HepG2 (cell line): ENCODE measurements at regions not wholly inside any gene's neighbourhood (a gene's known extent, or its start where the extent isn't known, plus 50 kb on each side); places are given as distances from the start of the nearest gene placed in this dataset.

Experiments used
- GABPA ChIP-seq, 2 experiments: IDR thresholded peaks; 2 replicates each; pipeline ENCODE4 v1.6.1; 2011 to 2016; ENCODE audit warnings: low read depth in 2 of 2, low read length in 1 of 2, missing biosample characterization in 1 of 2, missing genetic modification characterization in 1 of 2
- MED13 ChIP-seq: sonication (generic); formaldehyde crosslinking; IDR thresholded peaks from 2 replicates; pipeline ENCODE4 v1.5.0; 2020; ENCODE audit warnings: missing genetic modification reagents
- ZMYM3 ChIP-seq: sonication (generic); formaldehyde crosslinking; IDR thresholded peaks from 2 replicates; pipeline ENCODE4 v1.5.1; 2020; ENCODE audit warnings: mild to moderate bottlenecking, missing genetic modification reagents
- ZNF407 ChIP-seq: sonication (generic); formaldehyde crosslinking; IDR thresholded peaks from one replicate; pipeline ENCODE4 v1.5.1; 2020; ENCODE audit warnings: mild to moderate bottlenecking, missing genetic modification reagents; ENCODE audit errors: not compliant biosample characterization
- ZNF710 ChIP-seq: sonication (generic); formaldehyde crosslinking; IDR thresholded peaks from 2 replicates; pipeline ENCODE4 v1.5.0; 2020; ENCODE audit warnings: mild to moderate bottlenecking, missing genetic modification reagents, borderline replicate concordance

- TF ChIP-seq ZNF710 (no peak), GABPA (IDR thresholded peaks at IDR 0.05; ENCODE audit: low read depth, low read length) (no peak), GABPA (CRISPR knock-in tag; IDR thresholded peaks at IDR 0.05; ENCODE audit: low read depth) (no peak), MED13 (no peak), ZMYM3 (CRISPR knock-in tag) (no peak), ZNF407 (CRISPR knock-in tag) (no peak)
Observed at GRCh38 chr5:130335117-130335516, 430.9 kb downstream of the CHSY3 start (continued).
